PC-9 (cell line): ENCODE measurements at regions not wholly inside any gene's neighbourhood (a gene's known extent, or its start where the extent isn't known, plus 50 kb on each side); places are given as distances from the start of the nearest gene placed in this dataset.

Experiments used
- EZH2 ChIP-seq: fragments of 200-600 bp; sonication (generic); IDR thresholded peaks from 2 replicates; pipeline ENCODE4 v1.8.0; 2017; ENCODE audit warnings: antibody characterized with exemption, low read depth
- TF ChIP-seq, protein P1 (sequence below): fragments of 200-600 bp; sonication (generic); conservative IDR thresholded peaks from 2 replicates; pipeline ENCODE4 v1.6.1; 2017; ENCODE audit warnings: mixed run types, antibody characterized with exemption, mild to moderate bottlenecking, moderate library complexity

DNA sequence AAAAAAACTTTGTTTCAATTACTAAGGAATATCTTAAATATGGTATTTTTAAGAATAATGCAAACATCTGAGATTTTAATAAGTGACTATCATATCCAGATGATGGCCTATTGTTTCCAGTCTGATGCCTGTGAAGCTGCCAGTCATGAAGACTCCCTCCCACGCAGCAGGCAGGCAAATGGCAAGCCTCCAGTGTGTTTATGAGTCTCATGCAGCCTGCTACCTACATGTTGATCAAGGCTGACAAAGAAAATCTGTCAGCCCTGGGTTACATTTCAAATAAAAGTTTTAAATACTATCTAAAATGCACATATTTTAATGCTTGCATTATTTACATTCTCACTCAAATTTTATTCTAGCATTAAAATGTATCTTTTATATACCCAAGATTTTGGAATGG, 137.6 kb upstream of the RNPC3 start:
- TF ChIP-seq, protein P1, sequence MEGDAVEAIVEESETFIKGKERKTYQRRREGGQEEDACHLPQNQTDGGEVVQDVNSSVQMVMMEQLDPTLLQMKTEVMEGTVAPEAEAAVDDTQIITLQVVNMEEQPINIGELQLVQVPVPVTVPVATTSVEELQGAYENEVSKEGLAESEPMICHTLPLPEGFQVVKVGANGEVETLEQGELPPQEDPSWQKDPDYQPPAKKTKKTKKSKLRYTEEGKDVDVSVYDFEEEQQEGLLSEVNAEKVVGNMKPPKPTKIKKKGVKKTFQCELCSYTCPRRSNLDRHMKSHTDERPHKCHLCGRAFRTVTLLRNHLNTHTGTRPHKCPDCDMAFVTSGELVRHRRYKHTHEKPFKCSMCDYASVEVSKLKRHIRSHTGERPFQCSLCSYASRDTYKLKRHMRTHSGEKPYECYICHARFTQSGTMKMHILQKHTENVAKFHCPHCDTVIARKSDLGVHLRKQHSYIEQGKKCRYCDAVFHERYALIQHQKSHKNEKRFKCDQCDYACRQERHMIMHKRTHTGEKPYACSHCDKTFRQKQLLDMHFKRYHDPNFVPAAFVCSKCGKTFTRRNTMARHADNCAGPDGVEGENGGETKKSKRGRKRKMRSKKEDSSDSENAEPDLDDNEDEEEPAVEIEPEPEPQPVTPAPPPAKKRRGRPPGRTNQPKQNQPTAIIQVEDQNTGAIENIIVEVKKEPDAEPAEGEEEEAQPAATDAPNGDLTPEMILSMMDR: no peak
- no peak for TF ChIP-seq EZH2
